H1 (cell line): ENCODE measurements at regions not wholly inside any gene's neighbourhood (a gene's known extent, or its start where the extent isn't known, plus 50 kb on each side); places are given as distances from the start of the nearest gene placed in this dataset.

Source experiments
- CHD1 ChIP-seq: IDR thresholded peaks from 2 replicates; pipeline ENCODE4 v1.6.1; 2012; ENCODE audit warnings: low read depth, low read length, improper control_type of control experiment
- RNF2 ChIP-seq: fragments of 200-900, 300-1000 bp; sonication (generic); IDR thresholded peaks from 2 replicates; pipeline ENCODE4 v1.7.1; 2016; ENCODE audit warnings: borderline replicate concordance, low read depth, mild to moderate bottlenecking, antibody characterized with exemption, low read length; ENCODE audit not compliant: poor library complexity, severe bottlenecking; ENCODE audit errors: missing control alignments
- TF ChIP-seq, protein P1 (sequence below): fragments of 300-600 bp; sonication (generic); IDR thresholded peaks from 2 replicates; pipeline ENCODE4 v1.7.1; 2012; ENCODE audit warnings: low read length, moderate library complexity, mild to moderate bottlenecking, inconsistent platforms; ENCODE audit not compliant: insufficient replicate concordance

DNA sequence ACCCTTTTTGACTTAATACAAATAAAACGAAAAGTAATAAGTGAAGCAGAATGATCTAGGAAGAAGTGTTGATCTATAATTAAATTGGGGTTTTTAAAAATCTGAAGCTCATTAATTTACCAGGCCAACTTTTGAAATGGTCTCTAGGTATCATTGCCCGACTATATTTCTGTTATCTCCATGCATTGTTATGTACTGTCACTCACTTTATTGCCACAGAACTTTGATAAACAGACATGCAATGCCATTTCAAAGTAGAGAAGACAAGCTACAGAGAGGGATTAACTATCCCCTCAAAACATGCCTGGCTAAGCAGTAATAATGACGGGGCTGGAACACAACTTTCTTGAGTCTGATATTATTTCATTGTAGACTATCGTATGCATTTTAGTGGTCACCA lies 147.6 kb upstream of the ITGA4 start (continued):
- TF ChIP-seq, protein P1, sequence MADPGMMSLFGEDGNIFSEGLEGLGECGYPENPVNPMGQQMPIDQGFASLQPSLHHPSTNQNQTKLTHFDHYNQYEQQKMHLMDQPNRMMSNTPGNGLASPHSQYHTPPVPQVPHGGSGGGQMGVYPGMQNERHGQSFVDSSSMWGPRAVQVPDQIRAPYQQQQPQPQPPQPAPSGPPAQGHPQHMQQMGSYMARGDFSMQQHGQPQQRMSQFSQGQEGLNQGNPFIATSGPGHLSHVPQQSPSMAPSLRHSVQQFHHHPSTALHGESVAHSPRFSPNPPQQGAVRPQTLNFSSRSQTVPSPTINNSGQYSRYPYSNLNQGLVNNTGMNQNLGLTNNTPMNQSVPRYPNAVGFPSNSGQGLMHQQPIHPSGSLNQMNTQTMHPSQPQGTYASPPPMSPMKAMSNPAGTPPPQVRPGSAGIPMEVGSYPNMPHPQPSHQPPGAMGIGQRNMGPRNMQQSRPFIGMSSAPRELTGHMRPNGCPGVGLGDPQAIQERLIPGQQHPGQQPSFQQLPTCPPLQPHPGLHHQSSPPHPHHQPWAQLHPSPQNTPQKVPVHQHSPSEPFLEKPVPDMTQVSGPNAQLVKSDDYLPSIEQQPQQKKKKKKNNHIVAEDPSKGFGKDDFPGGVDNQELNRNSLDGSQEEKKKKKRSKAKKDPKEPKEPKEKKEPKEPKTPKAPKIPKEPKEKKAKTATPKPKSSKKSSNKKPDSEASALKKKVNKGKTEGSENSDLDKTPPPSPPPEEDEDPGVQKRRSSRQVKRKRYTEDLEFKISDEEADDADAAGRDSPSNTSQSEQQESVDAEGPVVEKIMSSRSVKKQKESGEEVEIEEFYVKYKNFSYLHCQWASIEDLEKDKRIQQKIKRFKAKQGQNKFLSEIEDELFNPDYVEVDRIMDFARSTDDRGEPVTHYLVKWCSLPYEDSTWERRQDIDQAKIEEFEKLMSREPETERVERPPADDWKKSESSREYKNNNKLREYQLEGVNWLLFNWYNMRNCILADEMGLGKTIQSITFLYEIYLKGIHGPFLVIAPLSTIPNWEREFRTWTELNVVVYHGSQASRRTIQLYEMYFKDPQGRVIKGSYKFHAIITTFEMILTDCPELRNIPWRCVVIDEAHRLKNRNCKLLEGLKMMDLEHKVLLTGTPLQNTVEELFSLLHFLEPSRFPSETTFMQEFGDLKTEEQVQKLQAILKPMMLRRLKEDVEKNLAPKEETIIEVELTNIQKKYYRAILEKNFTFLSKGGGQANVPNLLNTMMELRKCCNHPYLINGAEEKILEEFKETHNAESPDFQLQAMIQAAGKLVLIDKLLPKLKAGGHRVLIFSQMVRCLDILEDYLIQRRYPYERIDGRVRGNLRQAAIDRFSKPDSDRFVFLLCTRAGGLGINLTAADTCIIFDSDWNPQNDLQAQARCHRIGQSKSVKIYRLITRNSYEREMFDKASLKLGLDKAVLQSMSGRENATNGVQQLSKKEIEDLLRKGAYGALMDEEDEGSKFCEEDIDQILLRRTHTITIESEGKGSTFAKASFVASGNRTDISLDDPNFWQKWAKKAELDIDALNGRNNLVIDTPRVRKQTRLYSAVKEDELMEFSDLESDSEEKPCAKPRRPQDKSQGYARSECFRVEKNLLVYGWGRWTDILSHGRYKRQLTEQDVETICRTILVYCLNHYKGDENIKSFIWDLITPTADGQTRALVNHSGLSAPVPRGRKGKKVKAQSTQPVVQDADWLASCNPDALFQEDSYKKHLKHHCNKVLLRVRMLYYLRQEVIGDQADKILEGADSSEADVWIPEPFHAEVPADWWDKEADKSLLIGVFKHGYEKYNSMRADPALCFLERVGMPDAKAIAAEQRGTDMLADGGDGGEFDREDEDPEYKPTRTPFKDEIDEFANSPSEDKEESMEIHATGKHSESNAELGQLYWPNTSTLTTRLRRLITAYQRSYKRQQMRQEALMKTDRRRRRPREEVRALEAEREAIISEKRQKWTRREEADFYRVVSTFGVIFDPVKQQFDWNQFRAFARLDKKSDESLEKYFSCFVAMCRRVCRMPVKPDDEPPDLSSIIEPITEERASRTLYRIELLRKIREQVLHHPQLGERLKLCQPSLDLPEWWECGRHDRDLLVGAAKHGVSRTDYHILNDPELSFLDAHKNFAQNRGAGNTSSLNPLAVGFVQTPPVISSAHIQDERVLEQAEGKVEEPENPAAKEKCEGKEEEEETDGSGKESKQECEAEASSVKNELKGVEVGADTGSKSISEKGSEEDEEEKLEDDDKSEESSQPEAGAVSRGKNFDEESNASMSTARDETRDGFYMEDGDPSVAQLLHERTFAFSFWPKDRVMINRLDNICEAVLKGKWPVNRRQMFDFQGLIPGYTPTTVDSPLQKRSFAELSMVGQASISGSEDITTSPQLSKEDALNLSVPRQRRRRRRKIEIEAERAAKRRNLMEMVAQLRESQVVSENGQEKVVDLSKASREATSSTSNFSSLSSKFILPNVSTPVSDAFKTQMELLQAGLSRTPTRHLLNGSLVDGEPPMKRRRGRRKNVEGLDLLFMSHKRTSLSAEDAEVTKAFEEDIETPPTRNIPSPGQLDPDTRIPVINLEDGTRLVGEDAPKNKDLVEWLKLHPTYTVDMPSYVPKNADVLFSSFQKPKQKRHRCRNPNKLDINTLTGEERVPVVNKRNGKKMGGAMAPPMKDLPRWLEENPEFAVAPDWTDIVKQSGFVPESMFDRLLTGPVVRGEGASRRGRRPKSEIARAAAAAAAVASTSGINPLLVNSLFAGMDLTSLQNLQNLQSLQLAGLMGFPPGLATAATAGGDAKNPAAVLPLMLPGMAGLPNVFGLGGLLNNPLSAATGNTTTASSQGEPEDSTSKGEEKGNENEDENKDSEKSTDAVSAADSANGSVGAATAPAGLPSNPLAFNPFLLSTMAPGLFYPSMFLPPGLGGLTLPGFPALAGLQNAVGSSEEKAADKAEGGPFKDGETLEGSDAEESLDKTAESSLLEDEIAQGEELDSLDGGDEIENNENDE = no peak
- no peak for TF ChIP-seq CHD1
- TF ChIP-seq RNF2 = no peak
